ENCODE measurements at regions not wholly inside any gene's neighbourhood (a gene's known extent, or its start where the extent isn't known, plus 50 kb on each side); places are given as distances from the start of the nearest gene placed in this dataset.

DNA sequence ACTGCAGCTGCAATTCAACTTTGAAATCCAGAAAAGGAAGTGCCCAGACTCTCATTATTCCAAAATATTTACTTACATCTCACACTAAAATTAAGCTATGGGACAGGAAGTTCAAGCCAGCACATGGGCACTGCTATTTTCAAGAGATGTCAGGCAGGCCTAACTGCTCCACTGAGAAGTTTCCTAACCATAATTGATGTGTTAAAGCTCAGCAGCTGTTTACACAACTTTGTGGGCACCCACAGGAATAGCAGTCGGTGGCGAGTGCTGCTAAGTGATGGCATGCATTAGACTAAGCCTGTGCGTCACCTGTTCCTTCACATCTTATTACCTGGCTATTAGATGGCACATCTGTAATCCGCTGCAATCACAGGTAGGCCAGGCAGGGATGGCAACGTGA lies 303.3 kb upstream of the DAB1 start:
- no peaks in the 10 kb centered on the region for H3K36me3 Mint-ChIP-seq (ENCODE audit: low read depth)
- DNase-seq (ENCODE audit: low spot score) = no peak
- H3K9me3 Mint-ChIP-seq (ENCODE audit: low read depth) = no peaks in the 10 kb centered on the region
- peaks cover 9% of the 10 kb centered on the region for H3K27me3 Mint-ChIP-seq (ENCODE audit: low read depth)
- H3K4me1 Mint-ChIP-seq (ENCODE audit: low read depth) = no peaks in the 10 kb centered on the region
- TF ChIP-seq, protein P1, sequence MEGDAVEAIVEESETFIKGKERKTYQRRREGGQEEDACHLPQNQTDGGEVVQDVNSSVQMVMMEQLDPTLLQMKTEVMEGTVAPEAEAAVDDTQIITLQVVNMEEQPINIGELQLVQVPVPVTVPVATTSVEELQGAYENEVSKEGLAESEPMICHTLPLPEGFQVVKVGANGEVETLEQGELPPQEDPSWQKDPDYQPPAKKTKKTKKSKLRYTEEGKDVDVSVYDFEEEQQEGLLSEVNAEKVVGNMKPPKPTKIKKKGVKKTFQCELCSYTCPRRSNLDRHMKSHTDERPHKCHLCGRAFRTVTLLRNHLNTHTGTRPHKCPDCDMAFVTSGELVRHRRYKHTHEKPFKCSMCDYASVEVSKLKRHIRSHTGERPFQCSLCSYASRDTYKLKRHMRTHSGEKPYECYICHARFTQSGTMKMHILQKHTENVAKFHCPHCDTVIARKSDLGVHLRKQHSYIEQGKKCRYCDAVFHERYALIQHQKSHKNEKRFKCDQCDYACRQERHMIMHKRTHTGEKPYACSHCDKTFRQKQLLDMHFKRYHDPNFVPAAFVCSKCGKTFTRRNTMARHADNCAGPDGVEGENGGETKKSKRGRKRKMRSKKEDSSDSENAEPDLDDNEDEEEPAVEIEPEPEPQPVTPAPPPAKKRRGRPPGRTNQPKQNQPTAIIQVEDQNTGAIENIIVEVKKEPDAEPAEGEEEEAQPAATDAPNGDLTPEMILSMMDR (IDR thresholded peaks at IDR 0.05) = no peak
- no peak overlapping the region for H3K27ac Mint-ChIP-seq (ENCODE audit: unreplicated experiment)
- no peak overlapping the region for H3K4me3 Mint-ChIP-seq (ENCODE audit: unreplicated experiment)

- no peak overlapping the region for H3K27ac Mint-ChIP-seq (ENCODE audit: unreplicated experiment)
- no peak overlapping the region for H3K4me3 Mint-ChIP-seq (ENCODE audit: unreplicated experiment)
- H3K9me3 Mint-ChIP-seq (ENCODE audit: low read depth) = no peaks in the 10 kb centered on the region
- TF ChIP-seq, protein P1 (IDR thresholded peaks at IDR 0.05) = no peak
- no peaks in the 10 kb centered on the region for H3K36me3 Mint-ChIP-seq (ENCODE audit: low read depth)
- peaks cover 3% of the 10 kb centered on the region for H3K27me3 Mint-ChIP-seq (ENCODE audit: low read depth)
- no peaks in the 10 kb centered on the region for H3K4me1 Mint-ChIP-seq (ENCODE audit: low read depth)
- no peak for DNase-seq (ENCODE audit: low spot score)
Observed at GRCh38 chr1:57725318-57725717, 301.5 kb upstream of the DAB1 start.

GRCh38 chr1:57724535-57724934 lies 300.7 kb upstream of the DAB1 start:
- H3K4me3 Mint-ChIP-seq (ENCODE audit: unreplicated experiment) = no peak overlapping the region

GRCh38 chr1:57722285-57722978 lies 298.6 kb upstream of the DAB1 start:
- no peaks in the 10 kb centered on the region for H3K36me3 Mint-ChIP-seq (ENCODE audit: low read depth)

More at GRCh38 chr1:57724535-57724934, 300.7 kb upstream of the DAB1 start:
- H3K9me3 Mint-ChIP-seq (ENCODE audit: low read depth) = no peaks in the 10 kb centered on the region
- TF ChIP-seq, protein P1 (IDR thresholded peaks at IDR 0.05) = no peak
- DNase-seq (ENCODE audit: low spot score) = no peak
- H3K27me3 Mint-ChIP-seq (ENCODE audit: low read depth) = peaks cover 2% of the 10 kb centered on the region
- no peaks in the 10 kb centered on the region for H3K36me3 Mint-ChIP-seq (ENCODE audit: low read depth)
- H3K4me1 Mint-ChIP-seq (ENCODE audit: low read depth) = no peaks in the 10 kb centered on the region
- no peak overlapping the region for H3K27ac Mint-ChIP-seq (ENCODE audit: unreplicated experiment)

DNA sequence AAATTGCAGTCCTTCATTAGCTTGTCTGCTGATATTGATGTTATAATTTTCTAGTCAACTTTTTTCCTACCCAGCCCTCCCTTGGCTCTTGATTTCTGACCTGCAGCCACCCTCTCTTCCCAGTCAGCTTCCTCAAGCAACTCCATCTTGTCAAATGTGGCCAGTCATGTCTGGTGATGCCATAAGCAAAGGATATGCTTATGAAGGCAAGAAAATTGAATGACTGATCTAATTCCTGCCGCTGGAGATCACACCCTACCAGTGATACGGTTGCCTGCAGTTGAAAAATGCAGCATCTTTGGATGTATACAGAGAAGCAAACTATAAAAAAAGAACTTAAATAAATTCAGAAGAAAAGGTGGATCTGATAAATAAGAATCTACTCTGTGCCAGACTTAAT lies 297.1 kb upstream of the DAB1 start:
- Mint-ChIP-seq H3K27ac (ENCODE audit: unreplicated experiment) (no peak overlapping the region), H3K4me1 (ENCODE audit: low read depth) (no peaks in the 10 kb centered on the region), H3K4me3 (ENCODE audit: unreplicated experiment) (no peak overlapping the region), H3K36me3 (ENCODE audit: low read depth) (no peaks in the 10 kb centered on the region), H3K9me3 (ENCODE audit: low read depth) (no peaks in the 10 kb centered on the region), H3K27me3 (ENCODE audit: low read depth) (peaks cover 2% of the 10 kb centered on the region)
- DNase-seq (ENCODE audit: low spot score) = no peak
- TF ChIP-seq, protein P1 (IDR thresholded peaks at IDR 0.05) = no peak

More at GRCh38 chr1:57722285-57722978, 298.6 kb upstream of the DAB1 start:
- Mint-ChIP-seq H3K27me3 (ENCODE audit: low read depth) (peaks cover 2% of the 10 kb centered on the region), H3K27ac (ENCODE audit: unreplicated experiment) (no peak overlapping the region), H3K9me3 (ENCODE audit: low read depth) (no peaks in the 10 kb centered on the region), H3K4me3 (ENCODE audit: unreplicated experiment) (no peak overlapping the region), H3K4me1 (ENCODE audit: low read depth) (no peaks in the 10 kb centered on the region)
- TF ChIP-seq, protein P1 (IDR thresholded peaks at IDR 0.05) = no peak
- DNase-seq (ENCODE audit: low spot score) = no peak

All from chondrocyte (in vitro differentiated cells).